Fibroblast of pulmonary artery (primary cell): ENCODE measurements at regions not wholly inside any gene's neighbourhood (a gene's known extent, or its start where the extent isn't known, plus 50 kb on each side); places are given as distances from the start of the nearest gene placed in this dataset.
"Not testable (repeated sequence)": the region's sequence is repeated elsewhere in the genome, so short reads cannot be mapped to it uniquely, and the experiment has no call there.

Experiments used
- DNase-seq: peaks from one replicate; pipeline ENCODE4 v3.0.0-alpha.2; 2010; ENCODE audit warnings: low read depth
- H3K4me3 ChIP-seq: replicated peaks from 2 replicates; pipeline ENCODE4 v1.5.1; 2011; ENCODE audit warnings: low read depth, mild to moderate bottlenecking, control low read depth, low read length, moderate library complexity
- TF ChIP-seq, protein P1 (sequence below): IDR thresholded peaks from 2 replicates; pipeline ENCODE4 v1.5.1; 2011; ENCODE audit warnings: mild to moderate bottlenecking, control low read depth, low read length, inconsistent platforms; ENCODE audit errors: missing control alignments

DNA sequence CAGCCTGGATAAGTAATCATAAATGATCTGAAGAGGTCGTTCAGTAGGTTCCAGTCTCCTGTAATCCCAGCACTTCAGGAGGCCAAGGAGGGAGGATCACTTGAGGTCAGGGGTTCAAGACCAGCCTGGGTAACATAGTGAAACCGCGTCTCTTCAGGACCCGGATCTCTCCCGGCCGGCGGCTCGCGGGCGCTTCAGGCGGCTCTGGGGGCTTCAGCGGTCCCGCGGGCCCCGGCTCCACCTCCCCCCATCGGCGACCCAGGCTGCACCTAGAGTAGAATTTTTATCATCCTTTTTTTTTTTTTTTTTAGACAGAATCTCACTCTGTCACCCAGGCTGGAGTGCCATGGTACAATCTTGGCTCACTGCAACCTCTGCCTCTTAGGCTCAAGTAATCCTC, 95.9 kb downstream of the ABCC12 start:
- H3K4me3 ChIP-seq = no peak overlapping the region
- DNase-seq = no peak
- TF ChIP-seq, protein P1, sequence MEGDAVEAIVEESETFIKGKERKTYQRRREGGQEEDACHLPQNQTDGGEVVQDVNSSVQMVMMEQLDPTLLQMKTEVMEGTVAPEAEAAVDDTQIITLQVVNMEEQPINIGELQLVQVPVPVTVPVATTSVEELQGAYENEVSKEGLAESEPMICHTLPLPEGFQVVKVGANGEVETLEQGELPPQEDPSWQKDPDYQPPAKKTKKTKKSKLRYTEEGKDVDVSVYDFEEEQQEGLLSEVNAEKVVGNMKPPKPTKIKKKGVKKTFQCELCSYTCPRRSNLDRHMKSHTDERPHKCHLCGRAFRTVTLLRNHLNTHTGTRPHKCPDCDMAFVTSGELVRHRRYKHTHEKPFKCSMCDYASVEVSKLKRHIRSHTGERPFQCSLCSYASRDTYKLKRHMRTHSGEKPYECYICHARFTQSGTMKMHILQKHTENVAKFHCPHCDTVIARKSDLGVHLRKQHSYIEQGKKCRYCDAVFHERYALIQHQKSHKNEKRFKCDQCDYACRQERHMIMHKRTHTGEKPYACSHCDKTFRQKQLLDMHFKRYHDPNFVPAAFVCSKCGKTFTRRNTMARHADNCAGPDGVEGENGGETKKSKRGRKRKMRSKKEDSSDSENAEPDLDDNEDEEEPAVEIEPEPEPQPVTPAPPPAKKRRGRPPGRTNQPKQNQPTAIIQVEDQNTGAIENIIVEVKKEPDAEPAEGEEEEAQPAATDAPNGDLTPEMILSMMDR = no peak

DNA sequence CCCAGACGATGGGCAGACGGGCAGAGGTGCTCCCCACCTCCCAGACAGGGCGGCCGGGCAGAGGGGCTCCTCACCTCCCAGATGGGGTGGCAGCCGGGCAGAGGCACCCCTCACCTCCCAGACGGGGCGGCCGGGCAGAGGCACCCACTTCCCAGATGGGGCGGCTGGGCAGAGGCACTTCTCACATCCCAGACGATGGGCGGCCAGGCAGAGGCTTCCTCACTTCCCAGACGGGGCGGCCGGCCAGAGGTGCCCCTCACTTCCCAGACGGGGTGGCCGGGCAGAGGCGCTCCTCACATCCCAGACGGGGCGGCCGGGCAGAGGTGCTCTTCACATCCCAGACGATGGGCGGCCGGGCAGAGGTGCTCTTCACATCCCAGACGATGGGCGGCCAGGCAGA, 96.6 kb downstream of the ABCC12 start:
- not testable (repeated sequence) for H3K4me3 ChIP-seq, DNase-seq

DNA sequence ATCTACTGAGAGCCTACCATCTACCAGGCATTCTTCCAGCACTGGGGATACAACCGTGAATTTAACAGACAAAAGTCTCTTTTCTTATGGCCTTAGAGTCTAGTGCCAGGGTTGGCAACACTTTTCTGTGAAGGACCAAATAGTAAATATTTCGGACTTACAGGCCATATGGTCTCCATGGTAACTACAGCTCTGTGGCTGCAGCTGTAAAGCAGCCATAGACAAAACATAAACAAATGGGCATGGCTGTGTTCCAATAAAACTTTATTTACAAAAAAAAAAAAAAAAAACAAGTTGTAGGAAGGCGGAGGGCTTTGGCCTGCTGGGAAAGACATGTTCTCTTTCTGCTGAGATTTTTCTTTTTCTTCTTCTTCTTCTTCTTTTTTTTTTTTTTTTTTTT, 98.7 kb downstream of the ABCC12 start:
- DNase-seq = no peak
- H3K4me3 ChIP-seq = no peak overlapping the region
- TF ChIP-seq, protein P1 = no peak

DNA sequence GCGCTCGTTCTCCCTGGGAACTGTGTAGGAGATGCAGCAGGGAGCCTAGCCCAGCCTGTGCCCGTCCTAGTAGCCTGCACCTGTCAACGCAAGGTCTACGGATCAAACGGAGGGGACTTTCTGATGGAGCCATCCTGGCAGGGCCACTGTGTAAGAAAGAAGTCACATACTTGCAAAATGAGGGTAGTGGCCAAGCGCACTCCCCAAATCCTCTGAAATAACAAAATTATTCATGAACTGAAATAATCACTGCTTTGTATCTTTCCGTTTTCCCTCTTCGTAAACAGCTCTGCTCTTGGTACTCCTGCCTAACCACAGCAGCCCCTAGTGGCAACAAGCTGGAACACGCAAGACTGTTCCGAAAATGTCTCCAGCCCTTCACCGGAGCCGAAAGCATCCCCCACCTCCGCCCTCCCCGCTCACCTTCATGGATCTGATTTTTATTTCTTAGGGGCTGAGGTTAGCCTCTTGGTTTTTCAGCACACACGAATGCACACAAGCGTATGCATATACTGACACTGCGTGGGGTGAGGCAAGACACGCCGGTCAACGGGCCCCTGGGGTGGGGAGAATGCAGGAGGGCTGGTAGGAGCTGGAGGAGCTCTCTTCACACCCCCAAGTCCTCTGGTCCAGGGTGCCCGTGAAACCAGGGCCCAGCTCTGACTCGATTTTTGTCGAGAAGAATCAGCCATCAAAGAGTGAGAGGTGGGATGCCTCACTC, 100.8 kb downstream of the ABCC12 start:
- DNase-seq = peak; percentile 77
- H3K4me3 ChIP-seq = no peak overlapping the region
- TF ChIP-seq, protein P1 = peak; percentile 100

DNA sequence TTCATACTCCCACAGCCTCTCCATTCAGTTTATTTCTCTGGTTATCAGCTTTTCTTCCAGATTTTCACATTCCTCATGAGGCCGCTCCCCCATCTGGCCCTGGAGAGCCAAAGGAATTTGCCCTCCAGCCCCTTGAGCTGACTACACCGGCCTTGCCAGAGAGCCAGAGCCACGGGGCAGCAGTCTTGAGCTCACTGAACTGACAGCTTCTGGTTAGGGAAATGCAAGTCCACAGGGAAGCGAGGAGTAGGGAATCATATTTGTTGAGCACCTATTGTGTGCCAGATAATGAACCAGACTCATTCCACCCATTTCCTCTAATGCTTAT, 102.4 kb downstream of the ABCC12 start:
- no peak overlapping the region for H3K4me3 ChIP-seq
- TF ChIP-seq, protein P1 = no peak
- peak; percentile 75 for DNase-seq

DNA sequence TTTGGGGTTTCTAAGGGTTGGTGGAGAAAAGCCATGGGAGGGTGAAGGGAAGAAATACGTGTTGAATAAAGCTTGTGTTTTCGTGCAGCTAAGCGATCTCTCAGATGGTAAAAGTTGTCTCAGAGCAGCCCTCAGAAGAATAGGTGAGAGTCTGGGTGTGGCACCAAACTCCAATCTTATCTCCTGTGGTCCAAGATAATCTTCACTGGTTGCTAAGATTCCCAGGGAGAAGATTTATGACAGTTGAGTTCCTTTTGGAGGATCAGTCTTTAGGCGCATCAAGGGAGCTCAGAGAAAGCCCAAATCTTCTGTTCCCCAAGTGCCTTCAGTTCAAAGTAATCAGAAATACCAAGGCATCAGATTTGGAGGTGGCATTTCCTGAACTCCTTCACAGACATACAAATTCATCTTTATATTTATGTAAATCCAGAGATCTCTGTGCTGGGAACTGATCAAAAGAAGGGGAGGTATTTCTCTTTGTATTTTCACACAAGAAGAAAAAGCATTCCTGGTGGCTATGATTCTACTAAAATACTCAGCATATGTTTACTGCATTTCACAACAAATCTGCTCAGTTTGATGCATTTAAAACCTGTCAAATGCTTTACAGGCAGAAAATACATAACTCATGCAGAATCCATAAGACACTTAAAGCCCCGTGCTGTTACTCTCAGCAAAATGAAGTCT, 102.9 kb downstream of the ABCC12 start:
- H3K4me3 ChIP-seq = no peak overlapping the region
- no peak for DNase-seq

DNA sequence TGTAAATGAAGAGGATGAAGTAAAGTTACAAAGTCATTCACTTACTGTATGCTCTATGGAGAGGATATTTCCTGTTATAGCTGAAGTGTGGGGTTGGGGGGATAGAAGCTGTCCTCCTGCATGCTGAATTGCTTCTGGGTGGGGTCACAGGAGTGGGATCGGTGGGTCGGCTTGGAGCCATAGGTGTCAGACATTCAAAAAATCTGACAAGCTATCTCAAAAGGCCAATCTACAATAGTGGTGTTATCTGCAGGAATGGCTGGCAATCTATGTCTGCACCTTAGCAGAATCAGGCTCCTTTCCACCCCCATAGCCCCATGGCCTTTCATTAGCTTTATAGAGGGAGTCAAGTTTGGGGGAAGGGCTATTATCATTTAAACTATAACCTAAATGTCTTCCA, 104.9 kb downstream of the ABCC12 start:
- TF ChIP-seq, protein P1 = no peak
- no peak overlapping the region for H3K4me3 ChIP-seq
- DNase-seq = no peak

More for the DNA sequence above, 102.9 kb downstream of the ABCC12 start:
- TF ChIP-seq, protein P1 = no peak
